ENCODE measurements at regions not wholly inside any gene's neighbourhood (a gene's known extent, or its start where the extent isn't known, plus 50 kb on each side); places are given as distances from the start of the nearest gene placed in this dataset.
"Not testable (repeated sequence)": the region's sequence is repeated elsewhere in the genome, so short reads cannot be mapped to it uniquely, and the experiment has no call there.

DNA sequence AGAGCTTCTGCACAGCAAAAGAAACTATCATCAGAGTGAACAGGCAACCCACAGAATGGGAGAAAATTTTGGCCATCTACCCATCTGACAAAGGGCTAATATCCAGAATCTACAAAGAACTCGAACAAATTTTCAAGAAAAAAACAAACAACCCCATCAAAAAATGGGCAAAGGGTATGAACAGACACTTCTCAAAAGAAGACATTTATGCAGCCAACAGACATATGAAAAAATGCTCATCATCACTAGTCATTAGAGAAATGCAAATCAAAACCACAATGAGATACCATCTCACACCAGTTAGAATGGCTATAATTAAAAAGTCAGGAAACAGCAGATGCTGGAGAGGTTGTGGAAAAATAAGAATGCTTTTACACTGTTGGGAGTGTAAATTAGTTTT is 340.6 kb downstream of the TFAP2B start:
- not testable (repeated sequence) for H3K36me3 Mint-ChIP-seq; H3K4me1 Mint-ChIP-seq (ENCODE audit: low read depth)

DNA sequence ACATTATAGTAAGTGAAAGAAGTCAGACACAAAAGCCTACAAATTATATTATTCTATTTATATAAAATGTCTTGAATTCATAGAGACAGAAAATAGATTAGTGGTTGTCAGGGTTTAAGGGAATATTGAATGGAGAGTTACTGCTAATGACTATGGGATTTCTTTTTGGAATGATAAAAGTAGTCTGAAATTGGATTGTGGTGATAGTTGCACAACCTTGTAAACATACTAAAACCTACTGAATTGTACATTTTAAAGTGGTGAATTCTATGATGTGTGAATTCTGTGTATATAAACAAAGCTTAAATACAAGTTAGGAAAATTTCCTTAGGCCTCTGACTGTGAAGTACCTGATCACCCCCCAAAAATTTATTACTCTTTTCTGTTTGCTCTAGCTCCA is 343.1 kb downstream of the TFAP2B start:
- H3K4me1 Mint-ChIP-seq (ENCODE audit: low read depth) = no peaks in the 10 kb centered on the region
- H3K9me3 Mint-ChIP-seq (ENCODE audit: low read depth) = peaks cover 4% of the 10 kb centered on the region
- no peak overlapping the region for H3K27ac Mint-ChIP-seq
- H3K36me3 Mint-ChIP-seq = no peaks in the 10 kb centered on the region
- no peaks in the 10 kb centered on the region for H3K27me3 Mint-ChIP-seq
- H3K4me3 Mint-ChIP-seq = no peak overlapping the region

More for the DNA sequence above, 340.6 kb downstream of the TFAP2B start:
- not testable (repeated sequence) for H3K9me3 Mint-ChIP-seq (ENCODE audit: low read depth); H3K4me3 Mint-ChIP-seq; H3K27ac Mint-ChIP-seq; H3K27me3 Mint-ChIP-seq

DNA sequence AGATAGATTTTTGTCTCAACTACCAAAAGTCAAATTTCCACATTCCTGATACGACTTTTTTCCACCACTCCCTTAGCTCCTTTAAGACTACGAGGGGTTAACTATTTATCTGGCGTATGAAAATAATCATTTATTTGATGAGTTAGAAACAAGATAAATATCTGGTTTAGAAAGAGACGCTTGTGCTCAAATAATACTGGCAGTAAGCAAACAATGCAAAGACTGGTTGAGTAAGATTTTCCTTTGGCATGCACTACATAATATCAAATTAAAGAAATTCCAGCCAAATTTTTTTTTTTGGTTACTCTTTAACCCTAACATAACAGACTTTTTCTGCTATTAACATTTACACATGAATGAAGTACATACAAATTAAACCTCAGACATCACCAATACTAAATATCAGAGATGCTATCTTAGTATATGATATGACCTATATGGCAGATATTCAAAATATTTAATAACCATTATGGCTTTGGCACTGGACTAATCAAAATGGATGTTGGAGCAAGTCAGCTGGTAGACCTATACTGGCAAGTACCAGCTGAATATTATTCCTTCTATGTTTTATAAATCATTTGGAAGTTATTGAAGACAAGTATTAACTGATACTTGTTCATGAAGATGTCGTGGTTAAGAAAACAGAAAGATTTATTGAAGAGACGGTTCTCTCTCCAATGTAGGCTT is 345.3 kb downstream of the TFAP2B start:
- no peak overlapping the region for H3K27ac Mint-ChIP-seq
- no peaks in the 10 kb centered on the region for H3K4me1 Mint-ChIP-seq (ENCODE audit: low read depth)
- no peaks in the 10 kb centered on the region for H3K36me3 Mint-ChIP-seq
- no peaks in the 10 kb centered on the region for H3K27me3 Mint-ChIP-seq
- no peak overlapping the region for H3K4me3 Mint-ChIP-seq
- H3K9me3 Mint-ChIP-seq (ENCODE audit: low read depth) = peaks cover 8% of the 10 kb centered on the region

DNA sequence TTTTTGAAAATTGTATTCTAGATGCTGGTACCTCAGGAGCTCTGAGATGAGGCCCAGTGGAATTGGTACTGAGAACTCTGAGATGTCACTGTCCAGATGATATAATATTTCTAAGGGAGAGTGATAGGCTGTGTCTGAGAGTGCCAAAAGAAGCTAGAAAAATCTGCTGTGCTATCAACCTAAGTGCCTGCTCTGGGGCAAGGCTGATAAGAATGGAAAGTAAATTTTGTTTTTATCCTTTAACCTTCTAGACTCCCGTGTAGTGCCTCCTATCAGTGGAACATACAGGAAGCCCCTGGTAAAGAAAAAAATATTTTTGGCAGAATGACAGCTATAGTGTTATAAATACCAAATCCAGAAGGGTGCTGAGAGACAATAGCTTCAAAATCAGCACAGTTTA is 348.2 kb downstream of the TFAP2B start:
- no peaks in the 10 kb centered on the region for H3K4me1 Mint-ChIP-seq (ENCODE audit: low read depth)
- peaks cover 16% of the 10 kb centered on the region for H3K9me3 Mint-ChIP-seq (ENCODE audit: low read depth)
- no peak overlapping the region for H3K27ac Mint-ChIP-seq
- no peaks in the 10 kb centered on the region for H3K27me3 Mint-ChIP-seq
- no peaks in the 10 kb centered on the region for H3K36me3 Mint-ChIP-seq
- no peak overlapping the region for H3K4me3 Mint-ChIP-seq

DNA sequence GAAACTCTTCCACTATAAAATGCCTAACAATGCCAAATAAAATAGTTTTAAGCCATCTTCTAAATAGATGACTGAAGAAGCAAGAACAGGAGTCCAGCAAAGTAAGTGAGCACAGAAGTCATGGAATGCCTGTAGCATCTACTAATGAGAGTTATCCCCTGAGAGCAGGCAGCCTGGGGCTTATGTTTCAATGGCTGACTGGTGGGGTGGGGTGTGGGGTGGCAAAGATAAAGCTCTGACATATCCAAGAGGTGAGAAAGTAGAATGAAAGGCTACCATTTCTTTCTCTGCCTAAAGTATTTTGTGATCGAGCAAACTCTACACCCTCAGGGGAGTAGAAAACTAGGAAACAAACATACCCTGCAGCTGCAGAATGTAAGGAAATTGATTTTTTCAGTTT is 348.8 kb downstream of the TFAP2B start:
- Mint-ChIP-seq H3K27me3 (no peaks in the 10 kb centered on the region), H3K4me3 (no peak overlapping the region), H3K4me1 (ENCODE audit: low read depth) (no peaks in the 10 kb centered on the region), H3K9me3 (ENCODE audit: low read depth) (peaks cover 17% of the 10 kb centered on the region), H3K36me3 (no peaks in the 10 kb centered on the region), H3K27ac (no peak overlapping the region)

DNA sequence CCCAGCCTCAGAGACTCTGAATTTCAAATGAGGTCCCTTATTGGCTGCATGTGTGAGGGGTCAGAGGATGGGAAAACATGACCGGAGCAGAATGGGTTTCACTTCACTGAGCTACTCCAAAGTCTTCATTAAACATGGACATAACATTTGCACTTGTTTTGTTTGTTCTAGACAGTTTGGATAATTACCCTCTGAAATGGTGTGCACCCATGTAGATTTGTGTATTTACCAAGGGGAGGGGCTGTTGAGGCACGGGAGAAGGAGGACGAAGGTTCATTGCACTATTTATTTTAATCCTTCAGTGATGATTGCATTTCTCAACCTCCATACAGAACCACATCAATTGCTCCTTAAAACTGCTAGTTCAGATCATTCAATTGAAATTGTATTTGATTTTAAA is 364.2 kb downstream of the TFAP2B start:
- no peaks in the 10 kb centered on the region for H3K4me1 Mint-ChIP-seq (ENCODE audit: low read depth)
- H3K9me3 Mint-ChIP-seq (ENCODE audit: low read depth) = peaks cover 4% of the 10 kb centered on the region
- H3K27me3 Mint-ChIP-seq = no peaks in the 10 kb centered on the region
- no peak overlapping the region for H3K27ac Mint-ChIP-seq
- no peak overlapping the region for H3K4me3 Mint-ChIP-seq
- H3K36me3 Mint-ChIP-seq = no peaks in the 10 kb centered on the region

DNA sequence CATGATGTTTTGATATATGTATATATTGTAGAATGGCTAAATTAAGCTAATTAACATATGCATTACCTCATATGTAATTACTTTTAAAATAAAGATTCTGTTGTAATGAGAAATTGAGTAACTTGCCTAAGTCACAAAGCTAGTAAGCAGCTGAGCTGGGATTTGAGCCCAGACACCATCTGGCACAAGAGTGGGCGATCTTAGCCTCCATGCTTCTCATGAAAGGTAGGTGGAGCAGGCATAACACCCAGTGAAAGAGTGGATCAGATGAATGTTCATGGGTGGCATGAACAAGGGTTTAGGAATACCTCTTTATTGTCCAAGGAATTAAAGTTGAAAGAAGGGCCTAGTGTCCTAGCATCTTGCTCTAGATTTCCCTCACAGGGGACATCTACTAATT is 365.4 kb downstream of the TFAP2B start:
- Mint-ChIP-seq H3K4me1 (ENCODE audit: low read depth) (no peaks in the 10 kb centered on the region), H3K27me3 (no peaks in the 10 kb centered on the region), H3K4me3 (no peak overlapping the region), H3K9me3 (ENCODE audit: low read depth) (peaks cover 4% of the 10 kb centered on the region), H3K27ac (no peak overlapping the region), H3K36me3 (no peaks in the 10 kb centered on the region)

DNA sequence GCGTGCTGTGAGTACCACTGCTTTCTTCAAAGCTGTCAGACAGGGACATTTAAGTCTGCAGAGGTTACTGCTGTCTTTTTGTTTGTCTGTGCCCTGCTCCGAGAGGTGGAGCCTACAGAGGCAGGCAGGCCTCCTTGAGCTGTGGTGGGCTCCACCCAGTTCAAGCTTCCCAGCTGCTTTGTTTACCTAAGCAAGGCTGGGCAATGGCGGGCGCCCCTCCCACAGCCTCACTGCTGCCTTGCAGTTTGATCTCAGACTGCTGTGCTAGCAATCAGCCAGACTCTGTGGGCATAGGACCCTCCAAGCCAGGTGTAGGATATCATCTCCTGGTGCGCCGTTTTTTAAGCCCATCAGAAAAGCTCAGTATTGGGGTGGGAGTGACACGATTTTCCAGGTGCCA is 374.5 kb downstream of the TFAP2B start:
- H3K27me3 Mint-ChIP-seq; H3K4me1 Mint-ChIP-seq (ENCODE audit: low read depth); H3K36me3 Mint-ChIP-seq; H3K27ac Mint-ChIP-seq; H3K4me3 Mint-ChIP-seq; H3K9me3 Mint-ChIP-seq (ENCODE audit: low read depth): not testable (repeated sequence)

DNA sequence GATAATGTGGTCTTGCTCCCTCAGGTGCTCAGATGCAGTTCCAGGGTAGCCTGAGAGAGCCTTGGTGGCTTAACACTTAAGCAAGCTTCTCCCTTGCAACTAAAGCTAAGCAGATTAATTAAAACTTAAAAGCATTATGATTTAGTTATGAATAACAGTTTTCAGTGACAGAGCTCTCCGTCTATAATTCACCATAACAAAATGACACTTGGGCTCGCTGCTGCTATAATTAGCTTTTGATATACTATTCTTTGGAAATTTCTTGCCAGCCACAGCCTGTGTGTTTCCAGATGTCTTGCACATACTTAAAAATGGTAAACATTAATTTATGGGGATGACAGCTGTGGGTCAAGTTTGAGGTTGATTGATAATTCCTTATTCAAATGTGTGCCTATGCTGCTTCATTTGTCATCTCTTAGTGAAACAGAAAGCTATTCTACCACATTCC is 380.5 kb downstream of the TFAP2B start:
- Mint-ChIP-seq H3K4me1 (ENCODE audit: low read depth) (no peaks in the 10 kb centered on the region), H3K27ac (no peak overlapping the region), H3K27me3 (no peaks in the 10 kb centered on the region), H3K9me3 (ENCODE audit: low read depth) (no peaks in the 10 kb centered on the region), H3K4me3 (no peak overlapping the region), H3K36me3 (no peaks in the 10 kb centered on the region)

DNA sequence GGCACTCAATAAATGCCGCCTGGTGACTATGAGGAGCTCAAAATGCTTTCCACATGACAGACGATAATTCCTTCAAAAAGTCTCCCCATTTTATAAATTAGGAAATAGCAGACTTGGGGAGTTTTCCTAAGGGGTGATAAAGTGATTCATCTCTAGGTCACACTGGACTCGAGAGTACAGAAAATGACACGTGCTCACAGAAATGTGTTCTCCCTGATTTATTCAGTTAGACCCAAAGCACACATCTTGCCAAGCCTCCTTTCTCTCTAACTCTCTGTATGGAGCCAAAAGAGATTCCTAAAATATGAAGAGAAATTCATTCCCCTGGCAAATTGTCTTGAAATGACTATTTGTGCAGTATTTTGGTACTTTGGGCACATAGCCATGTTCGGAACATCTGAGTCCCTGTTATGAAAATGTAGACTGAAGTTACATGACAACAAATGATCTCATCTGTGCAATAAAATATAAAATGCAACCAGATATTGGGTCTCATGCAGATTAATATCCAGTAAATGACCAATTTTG is 381.1 kb downstream of the TFAP2B start:
- Mint-ChIP-seq H3K27me3 (no peaks in the 10 kb centered on the region), H3K36me3 (no peaks in the 10 kb centered on the region), H3K4me1 (ENCODE audit: low read depth) (no peaks in the 10 kb centered on the region), H3K9me3 (ENCODE audit: low read depth) (no peaks in the 10 kb centered on the region), H3K4me3 (no peak overlapping the region), H3K27ac (no peak overlapping the region)

DNA sequence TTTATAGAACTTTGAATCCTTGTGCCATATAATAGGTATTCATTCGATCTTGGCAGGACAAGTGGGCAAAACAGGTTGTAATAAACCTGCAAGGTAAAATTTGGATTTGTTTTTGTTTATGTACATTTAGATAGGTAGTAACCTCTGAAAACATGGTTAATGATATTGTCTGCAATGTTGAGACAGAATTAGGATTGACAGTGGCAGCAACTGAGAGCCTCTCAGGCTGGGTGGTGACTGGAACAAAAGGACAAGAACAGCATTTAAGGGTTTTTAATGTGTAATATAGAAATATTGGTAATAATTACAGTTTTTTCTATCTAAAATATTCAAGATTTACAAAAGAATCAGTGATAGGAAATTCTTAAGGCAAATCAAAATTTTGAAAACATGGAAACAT is 382.0 kb downstream of the TFAP2B start:
- Mint-ChIP-seq H3K9me3 (ENCODE audit: low read depth) (no peaks in the 10 kb centered on the region), H3K27ac (no peak overlapping the region), H3K27me3 (no peaks in the 10 kb centered on the region), H3K4me1 (ENCODE audit: low read depth) (no peaks in the 10 kb centered on the region), H3K36me3 (no peaks in the 10 kb centered on the region), H3K4me3 (no peak overlapping the region)

DNA sequence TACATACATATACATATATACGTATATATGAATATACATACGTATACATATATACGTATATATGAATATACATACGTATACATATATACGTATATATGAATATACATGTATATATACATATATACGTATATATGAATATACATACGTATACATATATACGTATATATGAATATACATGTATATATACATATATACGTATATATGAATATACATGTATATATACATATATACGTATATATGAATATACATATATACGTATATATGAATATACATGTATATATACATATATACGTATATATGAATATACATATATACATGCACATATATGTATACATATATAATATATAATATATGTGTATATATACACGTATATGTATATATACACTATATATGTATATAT is 384.0 kb downstream of the TFAP2B start:
- not testable (repeated sequence) for H3K27ac Mint-ChIP-seq, H3K27me3 Mint-ChIP-seq

DNA sequence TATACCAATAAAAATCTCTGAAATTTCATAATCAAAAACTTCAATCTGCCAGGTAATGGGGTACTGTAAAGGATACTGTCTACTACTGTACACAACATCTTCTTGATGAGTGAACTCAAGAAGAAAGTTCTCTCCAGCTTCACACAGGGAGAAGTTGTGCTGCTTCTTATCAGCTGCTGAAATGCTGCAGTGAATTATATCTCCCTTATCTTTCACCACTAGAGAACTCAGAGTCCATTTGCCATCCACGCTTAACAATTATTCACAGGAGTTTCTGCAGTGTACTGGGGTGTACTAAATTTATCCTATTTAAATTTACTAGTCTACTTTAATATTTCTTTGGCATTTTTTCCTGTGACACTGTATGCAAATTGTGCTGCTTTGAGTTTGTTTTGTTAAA is 384.8 kb downstream of the TFAP2B start:
- Mint-ChIP-seq H3K27ac (no peak overlapping the region), H3K9me3 (ENCODE audit: low read depth) (no peaks in the 10 kb centered on the region), H3K36me3 (no peaks in the 10 kb centered on the region)

More for the DNA sequence above, 384.0 kb downstream of the TFAP2B start:
- not testable (repeated sequence) for H3K4me1 Mint-ChIP-seq (ENCODE audit: low read depth); H3K4me3 Mint-ChIP-seq; H3K36me3 Mint-ChIP-seq; H3K9me3 Mint-ChIP-seq (ENCODE audit: low read depth)

DNA sequence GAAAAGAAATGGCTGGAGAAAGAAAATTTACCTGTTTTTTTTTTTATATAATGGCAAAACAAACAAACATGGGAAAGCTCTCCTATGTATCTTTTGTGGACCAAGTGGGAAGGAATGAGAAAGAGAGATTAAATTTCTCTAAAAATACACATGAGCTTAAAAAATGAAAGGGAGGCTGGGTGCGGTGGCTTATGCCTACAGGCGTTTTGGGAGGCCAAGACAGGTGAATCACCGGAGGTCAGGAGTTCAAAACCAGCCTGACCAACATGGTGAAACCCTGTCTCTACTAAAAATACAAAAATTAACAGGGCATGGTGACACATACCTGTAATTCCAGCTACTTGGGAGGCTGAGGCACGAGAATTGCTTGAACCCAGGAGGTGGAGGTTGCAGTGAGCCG is 388.0 kb downstream of the TFAP2B start:
- H3K4me3 Mint-ChIP-seq; H3K27me3 Mint-ChIP-seq; H3K9me3 Mint-ChIP-seq (ENCODE audit: low read depth); H3K27ac Mint-ChIP-seq; H3K4me1 Mint-ChIP-seq (ENCODE audit: low read depth); H3K36me3 Mint-ChIP-seq: not testable (repeated sequence)

More for the DNA sequence above, 384.8 kb downstream of the TFAP2B start:
- Mint-ChIP-seq H3K27me3 (no peaks in the 10 kb centered on the region), H3K4me1 (ENCODE audit: low read depth) (no peaks in the 10 kb centered on the region), H3K4me3 (no peak overlapping the region)

DNA sequence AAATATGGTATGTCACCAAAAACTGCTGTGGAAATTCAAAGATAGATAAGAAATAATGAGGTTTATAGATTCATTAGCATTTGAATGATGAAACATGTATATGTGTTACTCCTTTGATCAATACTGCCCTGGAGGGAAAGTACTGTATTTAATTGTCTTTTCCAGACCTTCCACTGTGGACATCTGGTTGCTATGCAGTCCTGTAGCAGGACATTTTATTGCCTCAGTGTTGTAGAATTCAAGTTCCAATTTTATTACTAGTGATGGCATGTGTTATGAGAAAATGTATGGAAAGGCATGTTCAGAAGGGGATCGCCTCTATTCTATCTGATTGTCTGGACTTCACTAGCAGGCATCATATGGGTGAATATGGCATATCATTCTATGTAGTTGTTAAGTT is 391.0 kb downstream of the TFAP2B start:
- no peaks in the 10 kb centered on the region for H3K4me1 Mint-ChIP-seq (ENCODE audit: low read depth)
- no peak overlapping the region for H3K4me3 Mint-ChIP-seq
- peaks cover 1% of the 10 kb centered on the region for H3K27me3 Mint-ChIP-seq
- H3K27ac Mint-ChIP-seq = no peak overlapping the region
- H3K9me3 Mint-ChIP-seq (ENCODE audit: low read depth) = no peaks in the 10 kb centered on the region
- H3K36me3 Mint-ChIP-seq = no peaks in the 10 kb centered on the region

DNA sequence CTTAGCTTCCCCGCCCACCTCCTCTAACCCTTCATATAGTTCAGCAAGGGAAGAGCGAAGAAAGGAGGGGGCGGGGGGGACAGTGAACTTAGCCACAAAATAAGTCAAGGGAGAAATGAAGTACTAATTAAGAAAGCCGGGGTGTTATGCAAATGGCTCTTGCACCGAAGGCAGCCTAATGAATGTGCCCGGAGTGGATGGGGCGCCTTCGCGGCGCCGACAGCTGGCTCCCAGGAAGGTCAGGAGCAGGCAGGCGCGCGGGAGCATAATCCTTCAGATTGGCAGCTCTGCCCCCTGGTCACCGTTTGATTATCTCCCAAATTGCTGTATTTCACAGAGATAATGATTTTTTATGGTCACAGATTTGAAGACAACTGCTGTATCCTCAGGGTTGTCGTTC is 395.1 kb downstream of the TFAP2B start:
- no peaks in the 10 kb centered on the region for H3K4me1 Mint-ChIP-seq (ENCODE audit: low read depth)
- peaks cover 1% of the 10 kb centered on the region for H3K27me3 Mint-ChIP-seq
- H3K4me3 Mint-ChIP-seq = no peak overlapping the region
- H3K36me3 Mint-ChIP-seq = no peaks in the 10 kb centered on the region
- no peak overlapping the region for H3K27ac Mint-ChIP-seq
- no peaks in the 10 kb centered on the region for H3K9me3 Mint-ChIP-seq (ENCODE audit: low read depth)

Data from activated naive CD8-positive, alpha-beta T cell (primary cell).